Stimulated activated CD8-positive, alpha-beta memory T cell treated with anti-CD3 and anti-CD28 coated beads, Interleukin-4, amount 100 ng/mL, for 4 hours (primary cell): ENCODE measurements at regions not wholly inside any gene's neighbourhood (a gene's known extent, or its start where the extent isn't known, plus 50 kb on each side); places are given as distances from the start of the nearest gene placed in this dataset.

Source experiments
- DNase-seq, 2 donors: peaks; one replicate each; pipeline ENCODE4 v3.0.0-alpha.2; 2020; ENCODE audit warnings: low read depth in 2 of 2, low spot score in 1 of 2

DNA sequence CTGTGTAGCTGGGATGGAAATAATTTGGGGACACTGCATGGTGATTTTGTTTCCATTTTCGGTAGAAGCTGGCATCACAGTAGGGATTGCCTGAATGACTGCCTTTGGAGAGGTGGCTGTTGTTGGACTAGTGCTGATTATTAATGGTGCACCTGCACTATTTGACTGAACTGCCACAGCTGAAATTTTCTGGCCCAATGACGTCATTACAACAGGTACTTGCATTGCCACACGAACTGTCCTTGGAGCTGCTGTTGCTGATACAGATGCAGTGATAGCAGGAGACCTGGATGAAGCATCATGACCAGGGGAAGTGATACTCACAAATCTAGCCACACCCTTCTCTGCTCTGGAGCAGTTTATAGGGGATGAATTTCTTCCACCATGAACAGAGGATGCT lies 95.6 kb upstream of the FOXC1 start:
- DNase-seq, result no peak

DNA sequence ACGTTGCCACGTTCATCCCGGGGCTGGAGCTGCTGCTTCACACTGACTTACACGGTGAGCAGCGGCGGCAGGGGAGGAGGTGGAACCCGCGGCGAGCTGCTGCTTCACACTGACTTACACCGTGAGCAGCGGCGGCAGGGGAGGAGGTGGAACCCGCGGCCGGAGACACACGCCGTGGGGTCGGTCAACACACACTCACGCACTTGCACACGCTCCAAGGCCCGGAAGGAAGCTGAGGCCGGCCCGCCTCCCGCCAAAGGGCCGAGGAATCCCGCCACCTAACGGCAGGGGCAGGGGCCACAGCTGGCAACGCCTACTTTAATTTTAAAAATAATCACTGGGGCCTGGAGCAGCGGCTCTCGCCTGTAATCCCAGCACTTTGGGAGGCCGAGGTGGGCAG lies 94.4 kb upstream of the FOXC1 start:
- DNase-seq, result no peak

DNA sequence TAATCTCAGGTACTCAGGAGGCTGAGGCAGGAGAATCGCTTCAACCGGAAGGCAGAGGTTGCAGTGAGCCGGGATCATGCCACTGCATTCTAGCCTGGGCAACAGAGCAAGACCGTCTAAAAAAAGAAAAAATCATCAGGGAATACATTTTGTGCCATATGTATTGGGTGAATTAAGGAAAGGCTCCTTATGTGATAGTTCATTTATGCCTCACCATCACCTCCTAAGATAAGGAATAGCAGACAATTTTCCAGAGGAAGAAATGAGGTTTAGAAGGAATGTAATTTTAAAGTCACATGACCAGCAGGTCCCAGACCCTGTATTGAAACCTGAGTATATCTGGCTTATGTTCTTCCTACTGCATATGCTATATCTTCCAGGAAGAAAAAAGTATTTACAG lies 93.9 kb upstream of the FOXC1 start:
- no peak for DNase-seq

DNA sequence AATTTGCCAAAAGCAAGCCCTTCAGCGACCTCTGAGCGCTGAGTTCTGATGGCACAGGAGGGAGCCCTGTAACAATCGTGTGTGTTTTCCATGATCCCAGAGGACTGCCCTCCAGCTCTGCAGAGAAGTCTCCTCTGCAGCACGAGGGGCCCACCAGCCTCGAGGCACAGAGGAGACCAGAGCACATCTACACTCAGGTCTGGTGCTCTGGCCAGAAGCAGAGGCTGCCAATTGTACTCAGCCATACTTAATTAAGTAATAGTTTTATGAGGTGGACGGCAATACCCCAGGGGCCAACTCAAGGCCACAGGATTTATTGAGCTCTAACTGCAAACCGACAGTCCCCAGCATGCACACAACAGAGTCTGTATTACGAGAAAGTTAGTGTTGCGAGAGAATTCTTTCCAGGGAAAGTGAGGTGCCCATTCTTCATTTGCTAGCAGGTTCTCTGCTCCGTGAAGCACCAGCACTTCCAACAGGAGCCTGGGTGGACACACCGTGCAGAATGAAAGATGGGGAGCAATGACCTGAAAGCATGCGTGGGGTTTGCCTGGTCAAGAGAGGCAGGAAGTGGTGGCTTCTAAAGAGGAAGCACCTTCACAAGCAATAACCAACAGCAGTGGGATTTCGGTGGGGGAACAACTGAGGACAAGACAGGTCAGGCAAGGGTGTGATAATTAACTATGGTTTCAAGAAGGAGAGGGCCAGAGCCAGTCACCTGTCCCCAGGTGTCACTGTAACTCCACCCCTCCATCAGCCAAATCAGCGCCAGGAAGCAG lies 92.8 kb upstream of the FOXC1 start:
- DNase-seq, result no peak

DNA sequence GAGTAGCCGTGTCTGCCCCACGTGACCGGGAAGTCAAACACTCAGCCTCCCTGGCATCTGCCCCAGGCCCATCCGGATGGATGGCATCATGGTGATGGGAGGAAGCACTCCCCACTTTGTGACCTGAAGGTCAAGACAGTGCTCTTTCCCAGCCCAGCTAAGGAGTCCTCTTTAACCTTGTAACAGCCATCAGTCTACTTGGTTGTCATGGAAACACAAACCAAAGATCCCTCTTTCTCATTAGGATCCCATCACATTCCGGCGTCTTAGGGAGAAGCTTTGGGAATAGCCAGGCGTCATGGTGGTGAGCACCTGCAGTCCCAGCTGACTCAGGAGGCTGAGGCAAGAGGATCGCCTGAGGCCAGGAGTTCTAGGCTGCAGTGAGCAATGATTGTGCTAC lies 90.9 kb upstream of the FOXC1 start:
- DNase-seq, result no peak

DNA sequence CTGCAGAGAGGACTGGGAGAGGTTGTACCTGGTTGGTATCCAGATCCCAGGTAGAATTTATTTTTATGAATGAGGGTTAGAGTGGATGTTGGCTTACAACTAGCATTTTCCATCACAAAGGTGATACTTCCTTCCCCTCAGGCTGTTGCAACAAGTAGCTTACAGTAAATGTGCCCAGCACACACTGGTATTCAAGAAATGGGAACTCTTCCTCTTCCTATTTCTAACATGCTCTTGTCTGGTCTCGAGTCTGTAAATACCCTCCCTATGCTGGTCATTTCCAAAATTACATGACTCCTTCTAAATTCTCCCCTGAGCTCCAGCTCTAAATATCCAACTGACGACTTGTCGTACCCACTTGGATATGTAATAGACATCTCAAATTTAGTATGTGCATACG lies 90.1 kb upstream of the FOXC1 start:
- DNase-seq, result no peak

DNA sequence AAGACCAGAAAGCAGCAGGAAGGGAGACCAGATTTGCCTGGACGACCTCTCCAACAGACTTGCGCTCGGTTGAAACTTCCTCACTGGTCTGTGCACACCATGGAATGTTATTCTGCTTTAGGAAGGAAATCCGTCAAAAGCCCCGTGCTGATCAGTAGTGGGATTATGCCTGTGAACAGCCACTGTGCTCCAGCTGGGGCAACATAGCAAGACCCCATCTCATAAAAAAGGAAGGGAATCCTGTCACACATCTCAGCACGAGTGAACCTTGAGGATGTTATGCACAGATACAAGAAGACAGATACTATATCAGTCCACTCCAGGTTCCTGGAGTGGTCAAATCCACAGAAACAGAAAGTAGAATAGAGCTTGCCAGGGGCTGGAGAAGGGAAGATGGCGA lies 86.9 kb upstream of the FOXC1 start:
- no peak for DNase-seq

DNA sequence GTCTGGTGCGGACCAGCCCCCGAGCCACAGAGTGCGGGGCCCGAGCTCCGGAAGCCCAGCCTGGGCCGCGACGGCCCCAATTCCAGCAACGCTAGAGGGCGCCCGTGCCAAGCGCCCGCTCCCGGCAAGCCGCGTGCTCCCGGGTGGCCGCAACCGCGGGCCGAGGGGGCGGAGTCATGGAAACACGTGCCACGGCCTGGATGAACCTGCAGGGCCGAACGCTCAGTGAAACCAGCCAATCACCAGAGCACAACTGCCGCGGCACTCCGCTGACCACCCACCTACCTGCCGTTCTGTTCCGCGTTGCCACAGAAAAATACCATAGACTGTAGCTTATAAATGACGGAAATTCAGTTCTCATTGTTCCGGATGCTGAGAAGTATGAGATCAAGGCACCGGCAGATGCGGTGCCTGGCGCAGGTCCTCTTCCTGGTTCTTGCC lies 85.7 kb upstream of the FOXC1 start:
- DNase-seq, result peak; percentile 42 to 52

DNA sequence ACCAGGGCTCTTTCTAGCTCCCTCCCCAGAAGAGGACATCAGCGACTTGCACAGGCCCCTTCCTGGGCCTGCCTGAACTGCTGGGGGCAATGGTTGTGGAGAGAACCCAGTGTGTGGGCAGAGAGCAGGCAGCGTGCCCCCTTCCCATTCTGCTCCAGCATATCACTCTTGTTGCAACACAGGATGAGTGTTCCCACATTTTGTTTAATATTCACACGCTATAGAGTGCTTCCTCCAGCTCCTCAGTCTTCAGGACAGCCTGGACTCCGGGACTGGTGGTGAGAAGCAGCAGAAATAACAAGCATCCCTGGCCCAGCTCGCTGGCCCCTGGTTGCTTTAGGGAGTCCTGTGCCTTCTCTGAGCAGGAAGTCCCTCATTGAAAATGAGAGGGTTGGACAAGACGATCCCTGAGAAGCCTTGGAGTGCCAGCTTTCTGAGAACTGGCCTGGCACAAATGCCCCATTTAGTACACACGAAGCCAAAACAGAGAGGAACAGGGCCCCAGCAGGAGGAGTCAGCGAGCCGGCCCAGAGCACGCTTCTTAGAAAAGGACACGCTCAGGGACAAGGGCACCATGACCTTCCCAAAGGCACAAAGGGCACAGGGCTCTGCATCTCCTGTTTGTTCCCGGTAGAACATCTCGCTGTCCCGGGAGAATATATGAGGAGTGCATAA lies 84.2 kb upstream of the FOXC1 start:
- no peak for DNase-seq

DNA sequence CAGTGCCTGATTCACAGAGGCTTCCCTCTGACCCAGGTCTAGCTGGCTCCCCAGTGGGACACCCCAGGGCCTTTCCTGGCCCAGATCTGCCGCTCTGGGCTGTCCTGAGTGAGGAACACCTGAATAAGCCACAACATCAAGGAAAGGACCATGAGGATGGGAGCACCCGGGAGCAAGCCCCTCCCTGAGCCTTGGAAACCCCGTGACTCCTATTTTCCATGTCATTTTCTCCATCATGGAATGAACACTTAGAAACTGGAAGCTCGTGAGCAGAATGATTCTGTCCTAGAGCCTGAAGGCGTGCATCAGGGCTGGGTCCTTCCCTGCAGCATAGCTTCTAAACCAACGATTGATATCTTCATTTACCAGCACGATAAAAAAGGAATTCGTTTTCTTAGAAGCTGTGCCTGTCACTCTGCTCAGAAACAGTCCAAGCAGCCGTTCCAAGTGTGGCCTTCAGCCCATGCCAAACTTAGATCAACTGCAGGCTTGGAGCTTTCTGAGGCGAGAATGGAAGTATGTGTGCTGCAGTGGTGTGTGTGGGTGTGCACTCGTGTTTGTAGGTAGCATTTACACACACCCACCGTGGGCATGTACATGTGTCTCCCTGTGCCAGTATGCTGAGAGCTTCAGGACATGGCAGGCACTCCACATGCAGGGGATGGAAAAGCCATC lies 83.2 kb upstream of the FOXC1 start:
- DNase-seq, result no peak

DNA sequence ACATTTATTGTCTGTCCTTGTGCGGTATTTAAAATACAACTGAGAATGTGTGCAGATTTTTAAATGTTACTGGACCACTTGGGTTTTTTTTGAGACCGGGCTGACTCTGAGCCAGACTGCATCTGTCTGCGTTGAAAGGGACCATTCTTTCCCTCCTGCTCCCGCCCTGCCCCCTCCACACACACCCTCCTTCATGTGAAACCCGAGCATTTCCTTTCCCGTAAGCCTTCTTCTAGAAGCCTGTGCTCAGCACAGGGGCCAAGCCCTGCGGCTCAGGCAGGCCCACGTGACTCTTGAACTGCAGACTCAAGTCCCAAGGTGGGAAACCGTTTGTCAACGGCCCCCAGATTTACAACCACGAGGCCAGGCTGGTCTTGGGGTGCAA lies 82.7 kb upstream of the FOXC1 start:
- DNase-seq, result no peak

DNA sequence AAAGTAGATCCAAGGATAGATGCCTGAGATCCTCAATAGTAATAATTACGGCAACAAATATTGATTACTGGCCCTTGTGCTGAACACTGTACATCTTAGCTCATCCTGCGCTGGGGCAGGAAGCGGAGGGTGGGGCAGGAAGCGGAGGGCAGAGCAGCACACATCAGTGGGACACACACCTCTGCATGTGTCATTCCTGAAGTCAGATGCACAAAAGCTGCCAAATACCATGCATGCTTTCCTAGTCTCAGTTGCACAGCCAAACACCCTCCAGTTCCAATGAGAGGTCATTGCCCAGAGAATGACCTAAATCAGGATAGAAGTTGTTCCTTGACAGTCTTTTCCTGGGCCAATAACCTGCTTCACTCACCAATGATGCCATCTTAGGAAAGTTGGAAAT lies 74.4 kb upstream of the FOXC1 start:
- no peak for DNase-seq

DNA sequence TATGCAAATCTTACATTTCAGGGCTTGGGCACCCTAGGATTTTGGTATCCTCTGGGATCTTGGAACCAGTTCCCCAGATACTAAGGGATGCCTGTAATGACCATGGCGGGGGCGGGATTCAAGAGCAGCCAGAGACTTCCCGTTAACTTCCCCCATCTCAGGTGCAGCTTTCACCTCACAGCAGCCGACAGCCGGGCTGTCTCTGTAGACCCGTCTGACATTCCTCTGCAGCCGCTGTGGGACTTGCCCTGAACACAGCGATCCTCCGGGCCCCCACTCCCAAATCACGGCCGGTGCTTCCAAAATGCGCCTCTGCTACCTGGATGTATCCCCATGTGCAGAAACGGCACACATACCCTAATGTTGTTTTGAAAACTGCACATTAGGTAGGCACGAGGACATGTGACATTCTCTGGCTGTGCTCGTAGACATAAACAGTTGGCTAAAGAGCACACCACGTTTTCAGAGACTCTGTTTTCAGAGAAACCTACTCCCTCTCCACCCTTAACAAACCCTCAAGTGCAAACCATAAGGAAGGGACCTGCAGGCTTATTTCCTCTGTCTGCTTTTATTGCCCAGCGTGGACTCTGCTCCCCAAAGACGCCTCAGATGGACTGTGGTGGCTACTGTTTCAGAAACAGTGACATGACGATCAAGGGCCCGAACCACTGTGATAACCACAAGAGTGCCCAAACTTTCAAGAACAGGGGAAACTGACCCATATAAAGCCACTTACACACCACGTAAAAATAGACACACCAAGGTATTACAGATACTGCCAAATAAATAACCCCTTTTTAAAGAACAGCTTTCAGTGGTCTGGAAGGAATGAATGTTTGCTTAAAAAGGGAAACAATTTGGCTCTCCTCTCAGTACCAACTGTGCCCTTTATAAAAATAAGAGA lies 72.9 kb upstream of the FOXC1 start:
- DNase-seq, result no peak

DNA sequence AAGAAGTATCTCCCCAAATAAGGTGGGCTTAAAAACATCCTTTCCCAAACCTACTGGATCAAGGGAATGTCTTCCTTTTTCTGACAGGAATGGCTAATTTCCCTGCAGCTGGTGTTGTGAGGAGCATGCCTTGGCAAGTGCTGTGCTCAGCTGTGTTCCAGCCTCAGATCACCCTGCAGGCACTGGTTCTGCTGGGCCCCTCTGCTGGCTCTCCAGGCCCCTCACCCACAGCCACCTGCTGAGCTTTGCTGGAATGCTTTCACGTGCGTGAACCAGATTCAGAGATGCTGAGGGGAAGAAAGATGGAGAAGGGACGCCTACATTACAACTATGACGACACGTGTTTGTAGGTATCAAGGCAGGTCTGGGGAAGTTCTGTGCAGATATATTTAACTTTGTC lies 71.3 kb upstream of the FOXC1 start:
- DNase-seq, result no peak

DNA sequence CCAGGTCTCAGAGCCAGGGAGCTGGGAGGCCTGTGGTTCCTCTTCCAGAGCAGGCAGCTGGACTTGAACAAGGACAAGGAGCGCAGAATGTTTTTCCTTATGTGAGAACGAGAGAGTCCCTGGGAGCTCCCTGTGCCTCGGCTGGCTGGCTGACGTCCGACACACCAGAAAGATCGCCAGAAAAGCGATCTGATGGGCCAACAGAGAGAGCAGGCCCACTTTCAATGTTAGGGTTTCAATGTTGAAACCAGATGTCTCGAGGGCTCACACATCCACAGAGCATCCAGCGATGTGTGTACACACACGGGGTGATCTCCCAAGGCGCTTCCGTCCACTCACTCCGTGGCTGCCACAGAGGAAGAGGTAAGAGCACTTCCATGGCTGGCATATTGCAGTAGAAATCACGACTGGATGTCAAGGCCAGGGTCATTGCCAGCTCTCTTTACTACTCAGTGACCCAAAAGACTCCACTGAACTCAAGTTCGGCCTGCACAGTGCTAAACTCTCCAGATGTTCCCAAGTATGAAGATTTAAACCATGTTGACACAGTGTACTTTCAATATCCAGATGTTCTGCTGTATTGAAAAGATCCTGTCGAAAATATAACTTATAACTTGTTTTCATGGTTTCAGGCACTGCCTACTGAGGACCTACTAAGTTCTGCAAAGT lies 70.8 kb upstream of the FOXC1 start:
- no peak for DNase-seq

DNA sequence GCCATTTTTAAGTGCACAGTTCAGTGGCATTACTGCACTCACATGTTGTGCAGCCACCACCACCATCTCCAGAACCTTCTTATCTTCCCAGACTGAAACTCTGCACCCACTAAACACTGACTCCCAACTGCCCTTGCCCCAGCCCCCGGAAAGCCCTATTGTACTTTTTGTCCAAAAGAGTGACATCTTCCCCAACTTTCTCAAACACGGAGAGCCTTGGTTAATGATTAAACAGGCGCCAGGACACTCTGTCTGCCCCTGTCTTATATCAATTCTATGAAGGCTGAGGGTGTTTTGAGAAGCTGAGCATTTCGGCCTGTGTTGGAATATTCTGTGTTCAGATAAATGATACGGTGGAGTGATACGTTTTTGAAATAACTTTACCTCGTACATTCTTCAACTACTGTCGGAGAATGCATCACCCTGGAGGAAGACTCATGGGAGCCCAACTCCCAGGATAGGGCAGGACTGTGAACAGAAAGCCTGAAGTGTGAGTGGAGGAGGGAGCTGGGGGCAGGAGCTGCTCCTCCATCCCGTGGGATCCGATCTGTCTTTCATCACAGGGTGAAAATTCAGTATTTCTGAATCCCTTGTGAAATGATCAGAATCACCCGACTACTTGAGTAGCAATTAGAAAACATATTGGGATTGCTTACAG lies 68.7 kb upstream of the FOXC1 start:
- no peak for DNase-seq

DNA sequence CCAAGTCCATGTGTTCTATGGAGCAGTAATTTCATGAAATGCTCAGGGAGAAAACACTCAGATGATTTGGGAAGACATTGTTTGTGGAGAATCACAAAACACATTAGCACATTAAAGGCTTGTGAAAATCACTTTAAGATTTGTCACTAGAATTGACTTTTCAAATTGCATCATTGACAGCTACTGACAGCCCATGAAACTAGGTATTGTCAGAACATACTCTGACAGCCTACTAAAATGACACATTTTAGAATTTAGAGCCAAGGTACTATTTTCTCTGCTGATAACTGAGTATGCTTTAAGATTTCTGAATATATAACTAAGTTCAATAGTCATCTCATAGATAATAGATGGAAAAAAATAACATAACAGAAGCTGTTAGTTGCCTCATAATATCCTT lies 67.4 kb upstream of the FOXC1 start:
- DNase-seq, result no peak

DNA sequence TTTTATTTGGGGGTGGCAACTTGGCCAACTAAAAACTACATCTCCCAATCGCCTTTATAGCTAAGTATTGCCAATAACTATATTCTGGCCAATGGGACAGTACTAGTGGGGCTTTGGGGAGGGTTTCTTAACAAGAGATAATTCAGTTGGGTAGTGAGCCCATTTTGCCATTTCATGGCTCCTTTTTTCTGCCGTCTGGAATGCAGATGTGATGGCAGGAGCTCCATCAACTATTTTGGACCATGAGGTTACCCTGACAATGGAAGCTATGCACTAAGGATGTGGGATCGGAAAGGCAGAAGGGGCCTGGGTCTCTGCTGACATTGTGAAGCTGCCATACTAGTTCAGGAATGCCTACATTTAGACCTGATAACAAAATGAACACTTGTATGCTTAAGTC lies 67.0 kb upstream of the FOXC1 start:
- DNase-seq, result no peak

DNA sequence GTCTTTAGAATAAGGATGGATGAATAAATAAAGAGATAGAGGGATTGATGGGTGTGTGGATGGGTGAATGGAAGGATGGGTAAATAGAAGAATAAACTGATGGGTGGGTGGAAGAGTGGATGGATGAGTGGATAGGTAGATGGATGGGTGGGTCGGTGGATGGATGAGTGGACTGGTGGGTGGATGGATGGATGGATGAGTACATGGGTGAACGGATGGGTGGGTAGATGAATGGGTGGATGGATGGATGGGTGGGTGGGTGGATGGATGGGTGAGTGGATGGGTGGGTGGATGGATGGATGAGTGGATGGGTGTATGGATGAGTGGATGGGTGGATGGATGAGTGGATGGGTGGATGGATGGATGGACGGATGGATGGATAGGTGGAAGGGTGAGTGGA lies 65.7 kb upstream of the FOXC1 start:
- no peak for DNase-seq

DNA sequence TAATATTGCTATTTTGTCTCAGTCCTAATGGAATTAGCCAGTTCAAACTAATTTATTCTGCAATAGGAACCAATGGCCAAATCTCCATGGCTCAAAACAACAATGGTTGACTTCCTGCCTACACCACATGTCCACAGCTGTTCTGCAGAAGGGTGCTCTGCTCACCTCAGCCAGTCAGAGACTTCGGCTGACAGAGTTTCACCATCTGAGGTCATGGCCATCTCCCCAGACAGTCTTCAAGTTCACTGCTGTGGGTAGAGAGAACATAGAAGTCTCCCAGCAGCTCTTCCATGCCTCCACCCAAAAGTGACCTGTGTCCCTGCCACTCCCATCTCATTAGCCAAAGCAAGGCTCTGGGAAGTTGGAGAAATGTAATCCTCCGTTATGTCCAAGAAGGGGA lies 65.1 kb upstream of the FOXC1 start:
- DNase-seq, result no peak
